GM19193 (cell line): ENCODE measurements at regions not wholly inside any gene's neighbourhood (a gene's known extent, or its start where the extent isn't known, plus 50 kb on each side); places are given as distances from the start of the nearest gene placed in this dataset.

Source experiments
- POLR2A ChIP-seq: IDR thresholded peaks from 4 replicates; pipeline ENCODE4 v1.6.1; 2011; ENCODE audit not compliant: insufficient read depth, insufficient read length; ENCODE audit errors: extremely low read depth

- TF ChIP-seq POLR2A: no peak
These were observed 64.2 kb upstream of the ERRFI1 start for GRCh38 chr1:8090241-8090702.

GRCh38 chr1:8089535-8090228, 63.6 kb upstream of the ERRFI1 start:
- no peak for TF ChIP-seq POLR2A

GRCh38 chr1:8086055-8086454, 59.9 kb upstream of the ERRFI1 start:
- TF ChIP-seq POLR2A: no peak

- no peak for TF ChIP-seq POLR2A
These were observed 58.8 kb upstream of the ERRFI1 start for GRCh38 chr1:8084913-8085312.

GRCh38 chr1:8083739-8084484, 57.8 kb upstream of the ERRFI1 start:
- no peak for TF ChIP-seq POLR2A

- TF ChIP-seq POLR2A: no peak
These were observed 56.8 kb upstream of the ERRFI1 start for GRCh38 chr1:8082945-8083344.

GRCh38 chr1:8078176-8078671, 52.1 kb upstream of the ERRFI1 start:
- no peak for TF ChIP-seq POLR2A

GRCh38 chr1:8077602-8078001, 51.5 kb upstream of the ERRFI1 start:
- no peak for TF ChIP-seq POLR2A

GRCh38 chr1:8077120-8077573, 51.0 kb upstream of the ERRFI1 start:
- TF ChIP-seq POLR2A: no peak

GRCh38 chr1:8076176-8076575, 50.1 kb upstream of the ERRFI1 start:
- no peak for TF ChIP-seq POLR2A
